ENCODE measurements at regions not wholly inside any gene's neighbourhood (a gene's known extent, or its start where the extent isn't known, plus 50 kb on each side); places are given as distances from the start of the nearest gene placed in this dataset.

- TF ChIP-seq ZNF462 (CRISPR knock-in tag; IDR thresholded peaks at IDR 0.05) = no peak
- TF ChIP-seq ZNF331 (CRISPR knock-in tag; IDR thresholded peaks at IDR 0.05; ENCODE audit: low read depth) = no peak
Observed at GRCh38 chr3:168877899-168878298, 782.2 kb upstream of the GOLIM4 start (continued).

- Mint-ChIP-seq H3K9me3 (no peaks in the 10 kb centered on the region), H3K4me1 (peaks cover 32% of the 10 kb centered on the region), H3K36me3 (ENCODE audit: low read depth) (no peaks in the 10 kb centered on the region), H3K4me3 (no peak overlapping the region), H3K27ac (no peak overlapping the region), H3K27me3 (ENCODE audit: insufficient read depth, low read depth, poor library complexity) (peaks cover 3% of the 10 kb centered on the region)
- ATAC-seq (no peak), DNase-seq (ENCODE audit: low spot score) (no peak)
- H3K36me3 ChIP-seq (ENCODE audit: insufficient read depth) = no peaks in the 10 kb centered on the region
- H3F3A ChIP-seq (replicated peaks; ENCODE audit: low read depth) = no peaks in the 10 kb centered on the region; the same call in 1 of the 2 replicates
- no peaks in the 10 kb centered on the region for H3K79me2 ChIP-seq (replicated peaks; ENCODE audit: insufficient read depth)
- no peak for TF ChIP-seq ZNF114 (CRISPR knock-in tag; IDR thresholded peaks at IDR 0.05)
- H2AFZ ChIP-seq = no peak overlapping the region
- peaks cover 24% of the 10 kb centered on the region for H3K4me1 ChIP-seq (ENCODE audit: insufficient read depth)
- no peaks in the 10 kb centered on the region for H3K27me3 ChIP-seq (ENCODE audit: insufficient read depth)
- H4K20me1 ChIP-seq (replicated peaks; ENCODE audit: insufficient read depth) = no peaks in the 10 kb centered on the region
- H3K9me2 ChIP-seq (ENCODE audit: insufficient read depth) = no peaks in the 10 kb centered on the region
- H3K4me3 ChIP-seq = no peak overlapping the region
- no peak overlapping the region for H3K27ac ChIP-seq (ENCODE audit: low read depth)
- H3K4me2 ChIP-seq = no peak overlapping the region
Observed at GRCh38 chr3:168876346-168877035, 780.8 kb upstream of the GOLIM4 start.

GRCh38 chr3:168872826-168873225, 777.1 kb upstream of the GOLIM4 start:
- Histone ChIP-seq H3K9me2 (ENCODE audit: insufficient read depth) (no peaks in the 10 kb centered on the region), H4K20me1 (replicated peaks; ENCODE audit: insufficient read depth) (no peaks in the 10 kb centered on the region), H3K4me3 (no peak overlapping the region), H3K4me2 (no peak overlapping the region), H3K27ac (ENCODE audit: low read depth) (no peak overlapping the region), H3F3A (replicated peaks; ENCODE audit: low read depth) (no peaks in the 10 kb centered on the region; the same call in 1 of the 2 replicates), H3K79me2 (replicated peaks; ENCODE audit: insufficient read depth) (no peaks in the 10 kb centered on the region), H3K4me1 (ENCODE audit: insufficient read depth) (peaks cover 19% of the 10 kb centered on the region), H3K36me3 (ENCODE audit: insufficient read depth) (no peaks in the 10 kb centered on the region), H2AFZ (no peak overlapping the region), H3K27me3 (ENCODE audit: insufficient read depth) (no peaks in the 10 kb centered on the region)
- no peaks in the 10 kb centered on the region for H3K9me3 Mint-ChIP-seq
- DNase-seq (ENCODE audit: low spot score) (no peak), ATAC-seq (no peak)
- peaks cover 27% of the 10 kb centered on the region for H3K4me1 Mint-ChIP-seq
- H3K36me3 Mint-ChIP-seq (ENCODE audit: low read depth) = no peaks in the 10 kb centered on the region
- no peak overlapping the region for H3K4me3 Mint-ChIP-seq
- H3K27me3 Mint-ChIP-seq (ENCODE audit: insufficient read depth, low read depth, poor library complexity) = no peaks in the 10 kb centered on the region
- no peak overlapping the region for H3K27ac Mint-ChIP-seq
- no peak for TF ChIP-seq REST (IDR thresholded peaks at IDR 0.05; ENCODE audit: unreplicated experiment)

Data from GM23338 (cell line).